Activated T-cell treated with anti-CD3 and anti-CD28 coated beads, Interleukin-2, amount 50 U/mL, for 24 hours (primary cell): ENCODE measurements at regions not wholly inside any gene's neighbourhood (a gene's known extent, or its start where the extent isn't known, plus 50 kb on each side); places are given as distances from the start of the nearest gene placed in this dataset.
"Not testable (repeated sequence)": the region's sequence is repeated elsewhere in the genome, so short reads cannot be mapped to it uniquely, and the experiment has no call there.

Experiments
- DNase-seq: peaks from one replicate; pipeline ENCODE4 v3.0.0-alpha.2; 2020
- H3K27ac Mint-ChIP-seq: 2 replicates; pipeline ENCODE4 v1.8.0; 2020; ENCODE audit warnings: mild to moderate bottlenecking, mixed read lengths
- H3K27me3 Mint-ChIP-seq: 2 replicates; pipeline ENCODE4 v1.8.0; 2020; ENCODE audit warnings: mixed read lengths
- H3K36me3 Mint-ChIP-seq: 2 replicates; pipeline ENCODE4 v1.8.0; 2020; ENCODE audit warnings: low read depth, mixed read lengths
- H3K4me1 Mint-ChIP-seq: 2 replicates; pipeline ENCODE4 v1.8.0; 2020; ENCODE audit warnings: low read depth, mixed read lengths
- H3K4me3 Mint-ChIP-seq: 2 replicates; pipeline ENCODE4 v1.8.0; 2020; ENCODE audit warnings: mild to moderate bottlenecking, moderate library complexity, mixed read lengths
- H3K9me3 Mint-ChIP-seq: 2 replicates; pipeline ENCODE4 v1.8.0; 2020; ENCODE audit warnings: mixed read lengths

DNA sequence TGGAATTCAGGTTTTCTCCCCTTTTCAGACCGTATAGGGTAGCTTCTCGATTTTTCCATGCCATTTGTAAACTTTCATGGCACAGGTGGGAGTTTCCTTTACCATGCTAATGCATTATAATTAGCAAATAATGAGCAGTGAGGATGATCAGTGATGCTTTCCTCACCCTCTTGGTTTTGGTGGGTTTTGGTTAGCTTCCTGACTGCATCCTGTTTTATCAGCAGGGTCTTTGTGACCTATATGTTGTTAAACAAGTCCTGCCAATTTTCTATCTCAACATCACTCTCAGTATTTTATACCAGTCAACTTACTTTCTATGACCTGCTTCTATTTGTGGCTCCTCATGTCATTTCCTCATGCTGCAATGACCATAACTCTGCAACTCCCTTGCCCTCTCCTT lies 1345.1 kb downstream of the NCAM2 start:
- peaks cover 7% of the 10 kb centered on the region for H3K4me1 Mint-ChIP-seq
- H3K9me3 Mint-ChIP-seq: peaks cover 26% of the 10 kb centered on the region
- no peak overlapping the region for H3K27ac Mint-ChIP-seq
- no peaks in the 10 kb centered on the region for H3K27me3 Mint-ChIP-seq
- DNase-seq: no peak
- no peaks in the 10 kb centered on the region for H3K36me3 Mint-ChIP-seq
- no peak overlapping the region for H3K4me3 Mint-ChIP-seq

DNA sequence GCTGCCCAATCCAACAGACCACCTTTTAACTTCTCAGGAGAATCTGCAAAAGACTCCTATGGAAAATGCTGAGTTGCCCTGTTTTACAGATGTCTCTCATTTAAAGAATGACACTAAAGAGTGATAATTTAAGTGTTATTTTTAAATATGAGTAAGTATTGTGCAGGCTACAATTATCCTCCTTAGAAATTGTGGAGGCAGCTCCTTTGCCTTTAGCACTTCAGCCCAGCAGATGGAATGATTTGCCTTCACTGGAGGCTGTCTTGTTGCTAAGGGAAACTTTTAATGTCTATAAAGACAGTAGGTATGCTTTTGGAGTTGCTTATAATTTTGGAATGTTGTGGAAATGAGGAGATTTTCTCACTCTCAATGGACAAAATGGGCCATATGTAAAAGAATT lies 1345.5 kb downstream of the NCAM2 start:
- DNase-seq: no peak
- H3K4me3 Mint-ChIP-seq: no peak overlapping the region
- no peaks in the 10 kb centered on the region for H3K36me3 Mint-ChIP-seq
- H3K9me3 Mint-ChIP-seq: peaks cover 26% of the 10 kb centered on the region
- peaks cover 7% of the 10 kb centered on the region for H3K4me1 Mint-ChIP-seq
- H3K27me3 Mint-ChIP-seq: no peaks in the 10 kb centered on the region
- H3K27ac Mint-ChIP-seq: no peak overlapping the region

DNA sequence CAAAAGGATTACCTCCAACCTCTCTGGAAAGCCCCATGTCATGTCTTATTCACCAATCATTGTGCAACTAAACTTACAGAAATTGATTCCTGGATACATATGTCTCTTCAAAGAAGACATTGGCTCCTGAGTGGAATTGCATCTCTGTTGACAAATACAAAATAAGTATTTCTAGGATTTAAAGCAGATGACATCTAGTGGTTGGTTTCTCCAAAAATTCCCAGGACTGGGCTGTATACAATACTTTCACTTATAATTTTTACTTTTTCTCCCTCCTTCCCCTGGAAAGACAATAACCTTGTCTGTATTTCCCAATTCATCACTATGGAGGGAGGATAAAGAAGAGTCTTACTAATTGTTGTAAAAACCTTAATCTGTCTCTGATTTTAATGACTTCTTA lies 1347.4 kb downstream of the NCAM2 start:
- H3K27me3 Mint-ChIP-seq: no peaks in the 10 kb centered on the region
- peaks cover 13% of the 10 kb centered on the region for H3K9me3 Mint-ChIP-seq
- H3K4me3 Mint-ChIP-seq: no peak overlapping the region
- H3K36me3 Mint-ChIP-seq: no peaks in the 10 kb centered on the region
- no peak for DNase-seq
- H3K27ac Mint-ChIP-seq: no peak overlapping the region
- peaks cover 7% of the 10 kb centered on the region for H3K4me1 Mint-ChIP-seq

DNA sequence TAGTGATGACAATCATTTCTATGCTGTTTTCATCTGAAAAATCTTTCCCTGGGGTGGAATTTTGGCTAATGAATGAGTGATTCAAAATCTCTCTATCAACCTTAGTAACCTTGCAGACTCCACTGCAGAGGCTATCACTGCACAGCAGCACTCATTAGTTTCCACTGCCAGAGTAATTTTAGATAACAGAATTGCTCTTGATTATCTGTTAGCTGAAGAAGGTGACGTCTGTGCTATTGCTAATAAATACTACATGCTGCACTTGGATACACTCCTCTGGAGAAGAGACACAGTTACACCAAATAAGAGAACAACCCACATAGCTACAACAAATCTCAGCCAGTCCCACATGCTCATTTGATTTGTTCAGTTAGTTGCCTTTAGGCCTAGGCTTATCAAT lies 1348.4 kb downstream of the NCAM2 start:
- no peak for DNase-seq
- H3K27me3 Mint-ChIP-seq: no peaks in the 10 kb centered on the region
- H3K36me3 Mint-ChIP-seq: no peaks in the 10 kb centered on the region
- no peak overlapping the region for H3K27ac Mint-ChIP-seq
- peaks cover 7% of the 10 kb centered on the region for H3K4me1 Mint-ChIP-seq
- no peak overlapping the region for H3K4me3 Mint-ChIP-seq
- H3K9me3 Mint-ChIP-seq: peaks cover 6% of the 10 kb centered on the region

DNA sequence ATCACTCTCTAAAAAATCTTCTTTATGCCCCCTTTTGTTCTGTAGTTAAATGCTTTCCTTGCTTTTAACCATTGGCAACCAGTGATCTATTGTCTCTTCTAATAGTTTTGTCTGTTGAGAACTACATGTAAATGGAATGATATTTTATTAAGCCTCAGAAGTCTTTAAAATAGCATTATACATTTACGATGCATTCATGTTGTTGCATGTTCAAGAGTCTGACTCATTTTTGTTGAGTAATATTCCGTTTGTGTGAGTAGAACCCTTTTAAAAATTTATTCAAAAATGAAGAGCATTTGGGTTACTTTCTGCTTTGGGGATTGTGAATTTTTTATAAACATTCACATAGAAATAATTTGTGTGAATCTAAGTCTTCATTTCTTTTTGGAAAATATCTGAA lies 1352.9 kb downstream of the NCAM2 start:
- Mint-ChIP-seq H3K27me3 (no peaks in the 10 kb centered on the region), H3K9me3 (peaks cover 6% of the 10 kb centered on the region)

DNA sequence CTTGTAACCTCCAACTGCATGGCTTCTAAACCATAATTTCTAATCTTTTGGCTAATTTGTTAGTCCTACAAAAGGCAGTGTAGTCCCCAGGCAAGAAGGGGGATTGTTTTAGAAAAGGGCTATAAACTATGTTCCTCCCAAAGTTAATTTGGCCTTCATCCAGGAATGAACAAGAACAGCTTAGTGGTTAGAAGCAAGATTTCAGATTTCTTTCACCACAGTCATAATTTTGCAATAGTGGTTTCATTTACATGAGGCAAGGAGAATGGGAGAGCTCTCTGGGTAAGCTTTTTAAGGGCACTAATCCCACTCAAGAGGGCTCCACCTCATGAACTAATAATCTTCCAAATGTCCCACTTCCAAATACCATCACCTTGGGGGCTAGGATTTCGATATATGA lies 1353.9 kb downstream of the NCAM2 start:
- H3K4me3 Mint-ChIP-seq: no peak overlapping the region
- no peaks in the 10 kb centered on the region for H3K4me1 Mint-ChIP-seq
- H3K9me3 Mint-ChIP-seq: peaks cover 6% of the 10 kb centered on the region
- H3K27ac Mint-ChIP-seq: no peak overlapping the region
- H3K27me3 Mint-ChIP-seq: no peaks in the 10 kb centered on the region
- H3K36me3 Mint-ChIP-seq: no peaks in the 10 kb centered on the region
- no peak for DNase-seq

More for the DNA sequence above, 1352.9 kb downstream of the NCAM2 start:
- Mint-ChIP-seq H3K4me1 (no peaks in the 10 kb centered on the region), H3K36me3 (no peaks in the 10 kb centered on the region), H3K27ac (no peak overlapping the region), H3K4me3 (no peak overlapping the region)
- no peak for DNase-seq

DNA sequence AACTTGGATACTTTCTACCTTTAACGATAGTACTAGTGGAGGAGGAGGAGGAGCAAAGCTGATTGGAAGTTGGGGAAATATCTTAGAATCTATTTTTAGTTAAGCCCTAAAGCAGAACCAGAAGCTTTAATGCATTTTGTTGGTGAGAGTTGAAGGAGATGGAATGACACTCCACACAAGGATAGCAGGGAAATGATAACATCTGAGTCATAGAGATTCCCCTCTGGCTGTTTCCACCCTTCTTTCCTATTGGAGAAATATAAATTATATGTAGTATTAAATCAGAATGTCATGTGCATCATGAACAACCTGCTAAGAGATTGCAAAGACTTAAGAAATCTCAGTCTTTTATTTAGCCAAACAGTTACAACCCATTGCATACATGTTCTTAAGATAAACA lies 1357.7 kb downstream of the NCAM2 start:
- peaks cover 2% of the 10 kb centered on the region for H3K9me3 Mint-ChIP-seq
- no peak for DNase-seq
- no peak overlapping the region for H3K27ac Mint-ChIP-seq
- no peaks in the 10 kb centered on the region for H3K27me3 Mint-ChIP-seq
- H3K36me3 Mint-ChIP-seq: no peaks in the 10 kb centered on the region
- no peak overlapping the region for H3K4me3 Mint-ChIP-seq
- H3K4me1 Mint-ChIP-seq: no peaks in the 10 kb centered on the region

DNA sequence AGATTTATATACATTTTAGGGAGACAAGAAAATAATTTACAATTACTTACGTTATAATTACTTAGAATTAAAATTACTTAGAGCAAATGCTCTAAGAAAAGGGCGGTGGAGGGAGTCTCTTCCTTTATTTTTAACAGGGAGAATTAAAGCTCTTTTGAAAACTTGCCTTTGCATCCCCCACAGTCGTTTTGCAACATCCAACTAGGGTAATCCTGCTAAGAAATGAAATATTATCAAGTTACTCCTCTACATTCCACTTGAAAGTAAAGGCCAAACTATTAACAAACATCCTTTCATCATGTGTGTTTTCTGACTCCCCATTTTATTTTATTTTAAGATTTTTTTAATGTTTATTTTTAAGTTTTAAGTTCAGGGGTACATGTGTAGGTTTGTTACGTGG lies 1358.5 kb downstream of the NCAM2 start:
- H3K9me3 Mint-ChIP-seq: peaks cover 2% of the 10 kb centered on the region

DNA sequence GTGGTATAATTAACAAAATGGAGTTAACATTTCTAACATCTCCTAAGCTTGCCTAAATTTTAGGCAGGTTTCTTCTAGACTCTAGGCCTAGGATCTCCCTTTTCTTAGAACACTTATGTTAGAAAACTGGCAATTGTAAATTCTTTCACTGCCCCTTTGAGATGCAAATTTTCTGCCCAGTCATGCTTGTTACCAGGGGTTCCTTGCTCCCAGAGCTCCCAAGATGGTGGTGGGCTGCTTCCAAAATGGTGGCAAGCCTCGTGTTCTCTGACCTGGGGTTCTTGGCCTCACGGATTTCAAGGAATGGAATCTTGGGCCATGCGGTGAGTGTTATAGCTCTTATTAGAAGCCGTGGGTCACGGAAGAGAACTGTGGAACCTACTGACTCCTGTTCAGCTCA lies 1361.4 kb downstream of the NCAM2 start:
- not testable (repeated sequence) for H3K4me3 Mint-ChIP-seq, H3K36me3 Mint-ChIP-seq, DNase-seq, H3K4me1 Mint-ChIP-seq, H3K27me3 Mint-ChIP-seq, H3K9me3 Mint-ChIP-seq, H3K27ac Mint-ChIP-seq

More for the DNA sequence above, 1358.5 kb downstream of the NCAM2 start:
- no peak overlapping the region for H3K27ac Mint-ChIP-seq
- no peak for DNase-seq
- no peaks in the 10 kb centered on the region for H3K27me3 Mint-ChIP-seq
- no peaks in the 10 kb centered on the region for H3K4me1 Mint-ChIP-seq
- no peaks in the 10 kb centered on the region for H3K36me3 Mint-ChIP-seq
- H3K4me3 Mint-ChIP-seq: no peak overlapping the region

DNA sequence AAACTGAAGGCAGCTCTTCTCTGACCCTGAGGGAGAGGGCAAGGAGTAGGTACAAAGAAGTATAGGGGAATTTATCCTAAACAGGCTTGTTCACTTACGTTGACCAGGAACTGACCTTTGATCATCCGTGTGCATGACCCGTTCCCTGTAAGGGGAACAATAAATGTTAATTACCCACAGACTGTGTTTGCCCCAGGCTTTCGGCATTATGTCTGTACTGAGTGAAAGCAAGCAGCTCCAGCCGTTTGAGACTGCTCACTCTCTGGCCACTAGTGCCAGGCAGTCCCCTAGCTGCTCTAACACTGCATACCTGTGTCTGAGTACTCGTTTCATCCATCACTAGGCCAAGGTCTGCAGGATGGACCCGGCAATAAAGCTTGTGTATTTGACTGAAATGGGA lies 1365.3 kb downstream of the NCAM2 start:
- Mint-ChIP-seq H3K9me3 (peaks cover 3% of the 10 kb centered on the region), H3K4me3 (no peak overlapping the region), H3K36me3 (no peaks in the 10 kb centered on the region), H3K27ac (no peak overlapping the region), H3K4me1 (no peaks in the 10 kb centered on the region), H3K27me3 (no peaks in the 10 kb centered on the region)
- no peak for DNase-seq

DNA sequence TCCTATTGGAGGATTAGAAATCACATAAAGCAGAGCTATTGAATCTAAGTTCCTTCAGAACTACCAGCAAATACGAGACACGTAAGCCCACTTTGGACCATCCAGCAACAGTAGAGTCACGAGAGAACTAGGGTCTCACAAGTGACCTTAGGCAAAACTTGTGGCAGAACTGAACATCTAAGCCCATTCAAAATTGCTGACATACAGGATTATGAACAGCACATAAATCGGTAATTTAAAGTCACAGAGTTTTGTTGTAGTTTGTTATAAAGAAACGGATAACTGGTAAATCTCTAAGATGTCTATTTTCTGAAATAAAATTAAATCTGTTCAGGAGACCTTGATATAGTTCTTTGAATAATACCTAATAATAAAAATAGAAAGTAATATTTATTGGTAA lies 1366.0 kb downstream of the NCAM2 start:
- H3K27ac Mint-ChIP-seq: no peak overlapping the region
- peaks cover 3% of the 10 kb centered on the region for H3K9me3 Mint-ChIP-seq
- no peaks in the 10 kb centered on the region for H3K4me1 Mint-ChIP-seq
- DNase-seq: no peak
- no peak overlapping the region for H3K4me3 Mint-ChIP-seq
- H3K36me3 Mint-ChIP-seq: no peaks in the 10 kb centered on the region
- H3K27me3 Mint-ChIP-seq: no peaks in the 10 kb centered on the region

DNA sequence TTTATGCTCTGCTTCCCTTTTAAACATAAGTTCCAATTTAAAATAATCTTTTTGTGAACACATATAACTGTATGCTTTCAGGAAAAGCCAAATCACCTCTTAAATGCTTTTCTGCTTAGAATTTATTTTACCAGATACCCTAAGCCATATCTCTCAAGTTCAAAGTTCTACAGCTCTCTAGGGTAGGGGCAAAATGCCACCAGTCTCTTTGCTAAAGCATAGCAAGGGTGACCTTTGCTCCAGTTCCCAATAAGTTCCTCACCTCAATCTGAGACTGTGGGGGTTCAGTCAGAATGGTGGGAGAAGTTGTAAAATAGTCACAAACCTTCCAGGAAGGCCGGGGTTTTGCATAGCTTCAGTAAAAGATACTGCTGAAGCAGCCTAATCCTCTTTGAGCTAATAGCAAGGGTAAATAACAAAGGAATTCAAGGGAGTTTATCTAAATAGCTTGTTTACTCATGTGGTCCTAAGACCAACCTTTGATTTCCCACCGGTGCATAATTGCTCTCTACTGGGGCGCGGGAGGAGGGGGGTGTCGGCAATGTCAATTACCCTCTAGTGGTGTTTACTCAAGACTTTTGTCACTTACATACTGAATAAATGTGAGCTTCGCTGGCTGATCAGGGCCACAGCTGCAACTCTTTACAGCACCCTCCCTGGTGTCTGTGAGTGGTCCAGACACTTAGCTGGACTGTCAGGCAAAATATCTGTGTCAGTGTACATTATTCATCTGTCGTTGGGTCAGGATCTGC lies 1376.2 kb downstream of the NCAM2 start:
- H3K27ac Mint-ChIP-seq: no peak overlapping the region

DNA sequence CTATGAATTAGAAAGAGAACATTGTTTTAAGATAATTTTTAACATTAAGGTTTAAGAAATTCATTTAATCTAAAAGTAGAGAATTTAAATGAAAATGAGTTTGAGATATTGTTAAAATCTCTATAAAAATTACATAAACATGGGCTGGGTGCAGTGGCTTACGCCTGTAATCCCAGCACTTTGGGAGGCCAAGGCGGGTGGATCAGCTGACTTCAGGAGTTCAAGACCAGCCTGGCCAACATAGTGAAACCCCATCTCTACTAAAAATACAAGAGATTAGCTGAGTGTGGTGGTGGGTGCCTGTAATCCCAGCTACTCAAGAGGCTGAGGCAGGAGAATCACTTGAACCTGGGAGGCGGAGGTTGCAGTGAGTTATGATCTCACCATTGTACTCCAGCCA lies 1379.6 kb downstream of the NCAM2 start:
- H3K4me1 Mint-ChIP-seq, DNase-seq, H3K27ac Mint-ChIP-seq, H3K9me3 Mint-ChIP-seq, H3K4me3 Mint-ChIP-seq, H3K36me3 Mint-ChIP-seq, H3K27me3 Mint-ChIP-seq: not testable (repeated sequence)

More for the DNA sequence above, 1376.2 kb downstream of the NCAM2 start:
- peaks cover 8% of the 10 kb centered on the region for H3K9me3 Mint-ChIP-seq
- no peak overlapping the region for H3K4me3 Mint-ChIP-seq
- no peaks in the 10 kb centered on the region for H3K36me3 Mint-ChIP-seq
- H3K27me3 Mint-ChIP-seq: no peaks in the 10 kb centered on the region
- DNase-seq: no peak
- no peaks in the 10 kb centered on the region for H3K4me1 Mint-ChIP-seq

DNA sequence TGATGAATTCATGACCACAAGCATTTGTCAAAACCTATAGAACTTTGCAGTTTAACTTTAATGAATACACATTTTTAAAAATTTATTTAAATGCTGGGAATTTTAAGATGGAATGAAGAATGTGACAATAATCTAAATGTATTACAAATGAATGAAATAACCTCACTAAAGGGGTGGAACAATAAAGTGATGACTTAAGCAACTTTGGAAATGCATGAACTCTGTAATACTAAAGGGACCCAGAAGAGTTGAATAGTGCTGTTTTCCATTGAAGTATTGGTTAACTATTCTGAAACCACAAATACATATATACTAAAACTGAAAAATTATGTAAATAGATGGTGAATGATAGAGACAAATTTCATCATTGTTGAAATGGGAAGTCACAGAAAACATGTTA lies 1395.1 kb downstream of the NCAM2 start:
- no peak overlapping the region for H3K4me3 Mint-ChIP-seq
- no peak overlapping the region for H3K27ac Mint-ChIP-seq
- no peaks in the 10 kb centered on the region for H3K27me3 Mint-ChIP-seq
- peaks cover 3% of the 10 kb centered on the region for H3K9me3 Mint-ChIP-seq
- H3K36me3 Mint-ChIP-seq: no peaks in the 10 kb centered on the region
- H3K4me1 Mint-ChIP-seq: no peaks in the 10 kb centered on the region
- DNase-seq: no peak

DNA sequence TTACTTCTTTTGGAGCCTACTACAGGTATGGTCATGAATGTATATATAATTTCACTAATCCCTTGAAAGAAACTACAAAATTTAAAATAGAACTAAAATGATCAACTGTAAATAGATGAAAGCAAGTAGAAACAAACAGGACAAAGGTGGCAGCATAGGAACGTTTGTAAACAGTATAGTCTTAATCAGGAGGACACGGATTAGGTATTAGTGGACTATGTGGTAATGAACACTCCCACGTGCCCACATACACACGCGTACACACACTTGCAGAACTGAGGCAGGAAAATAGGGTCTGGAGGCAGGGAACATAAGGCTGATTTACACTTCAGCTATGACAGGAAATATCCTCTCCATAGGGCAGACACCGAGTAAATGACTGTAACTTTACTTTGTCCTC lies 1397.8 kb downstream of the NCAM2 start:
- no peaks in the 10 kb centered on the region for H3K4me1 Mint-ChIP-seq
- peaks cover 3% of the 10 kb centered on the region for H3K9me3 Mint-ChIP-seq
- DNase-seq: no peak
- H3K36me3 Mint-ChIP-seq: no peaks in the 10 kb centered on the region
- H3K27ac Mint-ChIP-seq: no peak overlapping the region
- H3K27me3 Mint-ChIP-seq: no peaks in the 10 kb centered on the region
- H3K4me3 Mint-ChIP-seq: no peak overlapping the region
